A549 (cell line): ENCODE measurements at regions not wholly inside any gene's neighbourhood (a gene's known extent, or its start where the extent isn't known, plus 50 kb on each side); places are given as distances from the start of the nearest gene placed in this dataset.

Source experiments
- CHD4 ChIP-seq: fragments of 200-600 bp; sonication (generic); IDR thresholded peaks from 2 replicates; pipeline ENCODE4 v1.6.1; 2016; ENCODE audit warnings: antibody characterized with exemption, mild to moderate bottlenecking, borderline replicate concordance
- EP300 ChIP-seq, 2 experiments: fragments of >200 bp; sonication (Bioruptor Twin); formaldehyde crosslinking; IDR thresholded peaks; 2 replicates in 1 of 2; 3 replicates in 1 of 2; pipeline ENCODE4 v1.6.1; 2016 to 2017
- FOSL2 ChIP-seq, 2 experiments: fragments of 450-650 bp in 1 of 2; fragments of >200 bp in 1 of 2; sonication (Bioruptor Twin) in 1 of 2; formaldehyde crosslinking; IDR thresholded peaks; 2 replicates each; pipeline versions ENCODE4 v1.5.0 to v1.6.1; 2016 to 2020; ENCODE audit warnings: mild to moderate bottlenecking in 1 of 2, moderate library complexity in 1 of 2
- HOXA7 ChIP-seq: fragments of 250-450 bp; sonication (Bioruptor Pico); IDR thresholded peaks from 2 replicates; pipeline ENCODE4 v1.5.0; 2020; ENCODE audit warnings: mild to moderate bottlenecking, moderate library complexity
- JUN ChIP-seq, 2 experiments: fragments of >200 bp; sonication (Bioruptor Twin); formaldehyde crosslinking; IDR thresholded peaks; 2 replicates in 1 of 2; 3 replicates in 1 of 2; pipeline ENCODE4 v1.6.1; 2016 to 2017
- JUNB ChIP-seq: fragments of >200 bp; sonication (Bioruptor Twin); formaldehyde crosslinking; IDR thresholded peaks from 2 replicates; pipeline ENCODE4 v1.6.1; 2016
- MAZ ChIP-seq: fragments of 150-350 bp; IDR thresholded peaks from 2 replicates; pipeline ENCODE4 v1.6.1; 2014; ENCODE audit warnings: antibody characterized with exemption, low read depth, low read length, borderline replicate concordance
- NFE2L2 ChIP-seq: fragments of 150-350 bp; conservative IDR thresholded peaks from 2 replicates; pipeline ENCODE4 v1.6.1; 2014; ENCODE audit warnings: low read length
- NR3C1 ChIP-seq: fragments of >200 bp; sonication (Bioruptor Twin); formaldehyde crosslinking; IDR thresholded peaks from 3 replicates; pipeline ENCODE4 v1.6.1; 2017
- POLR2A ChIP-seq: IDR thresholded peaks from 2 replicates; pipeline ENCODE4 v1.6.1; 2012; ENCODE audit warnings: mild to moderate bottlenecking, low read length
- RAD21 ChIP-seq, 2 experiments: fragments of >200 bp in 1 of 2; sonication (Bioruptor Twin) in 1 of 2; formaldehyde crosslinking in 1 of 2; IDR thresholded peaks in 1 of 2; conservative IDR thresholded peaks in 1 of 2; 2 replicates in 1 of 2; 3 replicates in 1 of 2; pipeline ENCODE4 v1.6.1; 2012 to 2018; ENCODE audit warnings: inconsistent platforms in 1 of 2
- RFX5 ChIP-seq: fragments of 450-650 bp; IDR thresholded peaks from 2 replicates; pipeline ENCODE4 v1.7.1; 2014; ENCODE audit warnings: antibody characterized with exemption, mild to moderate bottlenecking, moderate library complexity
- TF ChIP-seq, protein P1 (sequence below): fragments of >200 bp; sonication (Bioruptor Twin); formaldehyde crosslinking; IDR thresholded peaks from 3 replicates; pipeline ENCODE4 v1.5.1; 2016

DNA sequence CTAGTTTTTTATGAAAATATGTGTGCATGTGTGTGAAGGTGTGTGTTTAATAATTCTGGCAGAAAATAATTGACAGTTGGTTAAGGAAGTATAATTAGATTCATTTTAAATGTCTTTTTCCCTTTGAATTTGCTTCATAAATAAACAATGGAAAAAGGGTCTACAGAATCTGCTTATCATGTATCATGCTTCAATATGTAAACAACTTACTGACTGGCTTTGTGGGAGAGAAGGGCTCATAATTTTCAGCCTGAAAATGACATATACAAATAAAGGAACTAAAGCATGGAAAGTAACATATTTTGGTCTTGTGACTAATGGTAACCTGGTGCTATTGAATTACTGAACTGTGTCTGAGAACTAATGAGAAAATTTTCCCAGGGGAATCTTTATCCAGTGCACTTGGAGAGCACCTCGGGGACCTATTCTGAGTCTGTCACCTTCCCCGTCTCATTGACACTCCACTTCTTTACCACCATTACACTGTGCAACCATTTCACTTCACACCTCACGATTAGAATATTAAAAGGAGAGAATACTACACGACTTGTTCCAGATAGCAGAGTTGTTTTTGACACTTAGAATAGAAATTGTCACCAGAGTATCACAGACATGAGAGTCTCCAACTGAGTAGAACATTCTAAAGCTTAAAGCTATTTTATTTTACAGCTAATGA lies 298.6 kb downstream of the TFEC start:
- TF ChIP-seq POLR2A: no peak
- TF ChIP-seq, protein P1, sequence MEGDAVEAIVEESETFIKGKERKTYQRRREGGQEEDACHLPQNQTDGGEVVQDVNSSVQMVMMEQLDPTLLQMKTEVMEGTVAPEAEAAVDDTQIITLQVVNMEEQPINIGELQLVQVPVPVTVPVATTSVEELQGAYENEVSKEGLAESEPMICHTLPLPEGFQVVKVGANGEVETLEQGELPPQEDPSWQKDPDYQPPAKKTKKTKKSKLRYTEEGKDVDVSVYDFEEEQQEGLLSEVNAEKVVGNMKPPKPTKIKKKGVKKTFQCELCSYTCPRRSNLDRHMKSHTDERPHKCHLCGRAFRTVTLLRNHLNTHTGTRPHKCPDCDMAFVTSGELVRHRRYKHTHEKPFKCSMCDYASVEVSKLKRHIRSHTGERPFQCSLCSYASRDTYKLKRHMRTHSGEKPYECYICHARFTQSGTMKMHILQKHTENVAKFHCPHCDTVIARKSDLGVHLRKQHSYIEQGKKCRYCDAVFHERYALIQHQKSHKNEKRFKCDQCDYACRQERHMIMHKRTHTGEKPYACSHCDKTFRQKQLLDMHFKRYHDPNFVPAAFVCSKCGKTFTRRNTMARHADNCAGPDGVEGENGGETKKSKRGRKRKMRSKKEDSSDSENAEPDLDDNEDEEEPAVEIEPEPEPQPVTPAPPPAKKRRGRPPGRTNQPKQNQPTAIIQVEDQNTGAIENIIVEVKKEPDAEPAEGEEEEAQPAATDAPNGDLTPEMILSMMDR: no peak
- no peak for TF ChIP-seq RFX5
- no peak for TF ChIP-seq NFE2L2
- no peak for TF ChIP-seq CHD4
- TF ChIP-seq JUNB: no peak
- no peak for TF ChIP-seq EP300 (IDR thresholded peaks at IDR 0.05)
- TF ChIP-seq RAD21 (conservative IDR thresholded peaks at IDR 0.05 in 1 of 2, IDR thresholded peaks at IDR 0.05 in 1 of 2): no peak
- no peak for TF ChIP-seq JUN (IDR thresholded peaks at IDR 0.05)
- no peak for TF ChIP-seq MAZ
- no peak for TF ChIP-seq NR3C1
- no peak for TF ChIP-seq FOSL2 (IDR thresholded peaks at IDR 0.05)
- no peak for TF ChIP-seq FOSL2 (CRISPR knock-in tag; IDR thresholded peaks at IDR 0.05)
- no peak for TF ChIP-seq HOXA7 (CRISPR knock-in tag)
